PC-9 (cell line): ENCODE measurements at regions not wholly inside any gene's neighbourhood (a gene's known extent, or its start where the extent isn't known, plus 50 kb on each side); places are given as distances from the start of the nearest gene placed in this dataset.

Experiments
- BruUV-seq: library from RNA; stranded (reverse); fragments of 400-500 nt; replicated peaks from 2 replicates; lab custom pipeline; 2021; lab: Mats Ljungman, UMichigan
- CTCF ChIA-PET: fragments of 300-600 bp; sonication (Branson Sonifier 250); formaldehyde crosslinking; loops from one replicate; lab custom pipeline; 2022; ENCODE audit warnings: antibody characterized with exemption; lab: Charles Lee
- POLR2A ChIA-PET: fragments of 300-600 bp; sonication (Branson Sonifier 250); formaldehyde crosslinking; loops from one replicate; lab custom pipeline; 2022; ENCODE audit warnings: antibody characterized with exemption; ENCODE audit not compliant: unreplicated experiment; lab: Charles Lee
- DNase-seq, 2 experiments: peaks; one replicate each; pipeline versions ENCODE4 v3.0.0 to v3.0.0-alpha.2; 2015 to 2022; ENCODE audit warnings: mixed read lengths in 1 of 2
- H2AFZ ChIP-seq: fragments of 200-600 bp; sonication (generic); 2 replicates; pipeline ENCODE4 v1.8.1; 2017; ENCODE audit warnings: antibody characterized with exemption
- H3F3A ChIP-seq: fragments of 200-600 bp; sonication (generic); 2 replicates; pipeline ENCODE4 v1.8.1; 2017; ENCODE audit warnings: antibody characterized with exemption, mild to moderate bottlenecking, low read depth; ENCODE audit not compliant: insufficient read depth
- H3K27ac ChIP-seq: fragments of 200-600 bp; sonication (generic); 2 replicates; pipeline ENCODE4 v1.6.1; 2016; ENCODE audit warnings: mixed run types
- H3K27me3 ChIP-seq: fragments of 200-600 bp; sonication (generic); 2 replicates; pipeline ENCODE4 v1.6.1; 2016; ENCODE audit warnings: low read depth, mixed run types; ENCODE audit not compliant: insufficient read depth
- H3K36me3 ChIP-seq: fragments of 200-600 bp; sonication (generic); 2 replicates; pipeline ENCODE4 v1.6.1; 2016; ENCODE audit warnings: low read depth, mixed run types
- H3K4me1 ChIP-seq: fragments of 200-600 bp; sonication (generic); replicated peaks from 2 replicates; pipeline ENCODE4 v1.6.1; 2016; ENCODE audit warnings: mixed run types; ENCODE audit not compliant: insufficient read depth
- H3K4me2 ChIP-seq: fragments of 200-600 bp; sonication (generic); 2 replicates; pipeline ENCODE4 v1.6.1; 2017; ENCODE audit warnings: mixed run types
- H3K4me3 ChIP-seq: fragments of 200-600 bp; sonication (generic); 2 replicates; pipeline ENCODE4 v1.6.1; 2016; ENCODE audit warnings: mixed run types
- H3K79me2 ChIP-seq: fragments of 200-600 bp; sonication (generic); 2 replicates; pipeline ENCODE4 v1.6.1; 2017; ENCODE audit warnings: low read depth, mixed run types
- H3K9me2 ChIP-seq: fragments of 200-600 bp; sonication (generic); 2 replicates; pipeline ENCODE4 v1.8.1; 2017; ENCODE audit warnings: mild to moderate bottlenecking; ENCODE audit not compliant: insufficient read depth
- H3K9me3 ChIP-seq: fragments of 200-600 bp; sonication (generic); 2 replicates; pipeline ENCODE4 v1.8.1; 2016; ENCODE audit warnings: low read depth; ENCODE audit not compliant: insufficient read depth
- H4K20me1 ChIP-seq: fragments of 200-600 bp; sonication (generic); 2 replicates; pipeline ENCODE4 v1.8.1; 2017; ENCODE audit not compliant: insufficient read depth
- EZH2 ChIP-seq: fragments of 200-600 bp; sonication (generic); IDR thresholded peaks from 2 replicates; pipeline ENCODE4 v1.8.0; 2017; ENCODE audit warnings: antibody characterized with exemption, low read depth
- intact Hi-C: fragments of 100-400 bp; cut with micrococcal nuclease; formaldehyde crosslinking; loops from one replicate; pipeline ENCODE4 v1.10.0; 2022; ENCODE audit not compliant: unreplicated experiment
- TF ChIP-seq, protein P1 (sequence below): fragments of 200-600 bp; sonication (generic); conservative IDR thresholded peaks from 2 replicates; pipeline ENCODE4 v1.6.1; 2017; ENCODE audit warnings: mixed run types, antibody characterized with exemption, mild to moderate bottlenecking, moderate library complexity

DNA sequence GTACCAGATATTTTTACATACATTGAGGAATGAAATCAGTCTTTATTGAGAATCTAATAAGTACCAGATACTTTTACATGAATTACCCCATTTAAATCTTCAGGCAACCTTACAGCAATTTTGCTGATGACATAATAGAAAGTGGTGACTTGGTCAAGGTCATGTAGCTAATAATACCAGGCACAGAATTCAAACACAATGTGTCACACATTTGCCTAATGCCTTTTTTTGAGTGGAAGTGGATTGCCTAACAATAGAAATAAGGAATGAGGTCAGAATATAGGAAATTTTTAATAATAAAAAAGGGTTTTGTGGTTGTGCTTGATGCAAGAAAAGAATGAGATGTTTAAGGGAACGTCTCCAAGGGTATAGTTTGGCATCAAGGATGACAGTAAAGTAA lies 466.6 kb upstream of the IGFBP3 start:
- CTCF ChIA-PET: no interaction called here
- Histone ChIP-seq H3K4me2 (no peak overlapping the region), H3K4me1 (peaks cover 28% of the 10 kb centered on the region), H3K36me3 (no peaks in the 10 kb centered on the region), H2AFZ (no peak overlapping the region), H3K27ac (no peak overlapping the region), H4K20me1 (no peaks in the 10 kb centered on the region), H3K4me3 (no peak overlapping the region), H3K27me3 (no peaks in the 10 kb centered on the region), H3F3A (peaks cover 12% of the 10 kb centered on the region; the same call in 1 of the 2 replicates), H3K9me3 (no peaks in the 10 kb centered on the region), H3K79me2 (no peaks in the 10 kb centered on the region), H3K9me2 (no peaks in the 10 kb centered on the region)
- intact Hi-C loops: no loop called here
- DNase-seq: no peak
- TF ChIP-seq, protein P1, sequence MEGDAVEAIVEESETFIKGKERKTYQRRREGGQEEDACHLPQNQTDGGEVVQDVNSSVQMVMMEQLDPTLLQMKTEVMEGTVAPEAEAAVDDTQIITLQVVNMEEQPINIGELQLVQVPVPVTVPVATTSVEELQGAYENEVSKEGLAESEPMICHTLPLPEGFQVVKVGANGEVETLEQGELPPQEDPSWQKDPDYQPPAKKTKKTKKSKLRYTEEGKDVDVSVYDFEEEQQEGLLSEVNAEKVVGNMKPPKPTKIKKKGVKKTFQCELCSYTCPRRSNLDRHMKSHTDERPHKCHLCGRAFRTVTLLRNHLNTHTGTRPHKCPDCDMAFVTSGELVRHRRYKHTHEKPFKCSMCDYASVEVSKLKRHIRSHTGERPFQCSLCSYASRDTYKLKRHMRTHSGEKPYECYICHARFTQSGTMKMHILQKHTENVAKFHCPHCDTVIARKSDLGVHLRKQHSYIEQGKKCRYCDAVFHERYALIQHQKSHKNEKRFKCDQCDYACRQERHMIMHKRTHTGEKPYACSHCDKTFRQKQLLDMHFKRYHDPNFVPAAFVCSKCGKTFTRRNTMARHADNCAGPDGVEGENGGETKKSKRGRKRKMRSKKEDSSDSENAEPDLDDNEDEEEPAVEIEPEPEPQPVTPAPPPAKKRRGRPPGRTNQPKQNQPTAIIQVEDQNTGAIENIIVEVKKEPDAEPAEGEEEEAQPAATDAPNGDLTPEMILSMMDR: no peak
- TF ChIP-seq EZH2: no peak
- POLR2A ChIA-PET: no interaction called here
- BruUV-seq: no TSS peak

DNA sequence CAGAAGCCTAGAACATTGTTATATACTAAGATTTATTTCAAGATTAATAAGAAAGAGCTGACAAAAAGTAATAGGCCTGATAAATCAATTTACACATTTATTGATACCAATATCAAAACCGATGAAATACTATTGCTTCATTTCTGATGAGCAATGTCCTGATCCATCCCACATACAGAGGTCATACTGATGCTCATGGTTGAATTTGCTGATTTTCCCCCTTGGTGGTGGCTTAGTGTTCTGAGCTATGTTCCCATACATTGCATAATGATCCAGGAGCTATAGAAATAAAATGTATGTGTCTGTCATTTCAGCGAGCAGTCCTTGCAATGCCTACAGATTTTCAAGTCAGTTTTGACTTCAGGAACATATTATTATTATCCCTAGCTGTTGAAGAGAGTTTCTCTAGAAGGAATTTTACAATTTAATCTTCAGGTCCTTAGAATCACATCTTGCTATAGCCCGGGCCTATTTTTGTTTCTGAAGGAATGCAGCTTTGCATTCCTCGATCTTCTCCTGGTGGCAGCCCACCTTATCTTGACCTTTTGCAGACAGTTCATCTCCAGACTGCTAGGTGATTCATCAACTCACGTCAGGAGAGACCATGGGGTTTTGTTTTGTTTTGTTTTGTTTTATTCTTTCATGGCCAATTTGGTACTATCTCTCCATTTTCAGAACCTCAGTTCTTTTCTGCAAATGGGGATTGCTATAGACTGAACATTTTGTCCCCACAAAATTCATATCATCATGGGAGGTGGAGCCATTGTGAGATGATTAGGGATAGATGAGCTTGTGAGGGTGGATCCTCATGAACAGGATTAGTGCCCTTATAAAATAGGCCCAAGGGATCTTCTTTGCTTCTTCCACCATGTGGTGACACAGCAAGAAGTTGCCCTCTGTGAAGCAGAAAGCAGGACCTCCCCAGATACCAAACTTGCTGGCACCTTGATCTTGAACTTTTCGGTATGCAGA lies 465.6 kb upstream of the IGFBP3 start:
- H3K4me1 ChIP-seq: peaks cover 28% of the 10 kb centered on the region
- H3K36me3 ChIP-seq: no peaks in the 10 kb centered on the region
- no peaks in the 10 kb centered on the region for H3K9me3 ChIP-seq
- no TSS peak for BruUV-seq
- no peak for TF ChIP-seq EZH2
- TF ChIP-seq, protein P1: no peak
- intact Hi-C loops: no loop called here
- H3K79me2 ChIP-seq: no peaks in the 10 kb centered on the region
- no peak overlapping the region for H3K4me2 ChIP-seq
- ChIA-PET POLR2A (no interaction called here), CTCF (no interaction called here)
- no peaks in the 10 kb centered on the region for H3K9me2 ChIP-seq
- DNase-seq: no peak
- H4K20me1 ChIP-seq: no peaks in the 10 kb centered on the region
- H2AFZ ChIP-seq: no peak overlapping the region
- H3K27me3 ChIP-seq: no peaks in the 10 kb centered on the region
- H3K4me3 ChIP-seq: no peak overlapping the region
- no peak overlapping the region for H3K27ac ChIP-seq
- H3F3A ChIP-seq: peaks cover 12% of the 10 kb centered on the region; the same call in 1 of the 2 replicates

DNA sequence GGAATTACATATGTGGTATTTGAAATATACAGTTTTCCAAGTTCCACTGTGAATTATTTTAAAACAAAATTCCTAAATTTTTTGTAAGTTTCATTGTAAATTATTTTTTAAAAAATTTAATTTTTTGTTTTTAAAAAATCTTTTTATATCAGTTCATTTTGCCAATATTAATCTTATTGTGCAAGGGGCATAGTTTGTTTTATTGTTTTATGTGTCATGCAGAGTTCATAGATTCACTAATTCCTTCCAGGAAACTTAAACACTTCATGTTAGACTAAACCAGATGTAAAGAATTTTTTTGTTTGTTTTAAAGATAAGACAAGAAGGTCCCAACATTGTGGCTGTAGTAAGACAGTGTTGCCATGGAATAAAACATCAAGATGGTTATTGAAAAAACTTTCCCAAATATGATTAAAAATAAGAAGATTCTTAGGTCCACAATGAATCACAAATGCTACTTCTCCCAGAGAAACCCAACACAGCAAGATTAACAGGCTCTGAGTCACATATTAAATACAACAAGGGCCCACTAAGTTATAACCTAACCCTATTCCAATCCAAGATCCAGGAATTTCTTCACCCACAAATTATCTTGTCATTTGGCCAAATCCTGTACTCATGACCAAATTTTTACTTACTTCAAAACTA lies 464.7 kb upstream of the IGFBP3 start:
- CTCF ChIA-PET: no interaction called here
- no TSS peak for BruUV-seq
- Histone ChIP-seq H3F3A (peaks cover 12% of the 10 kb centered on the region; the same call in 1 of the 2 replicates), H3K9me2 (no peaks in the 10 kb centered on the region), H3K4me3 (no peak overlapping the region), H2AFZ (no peak overlapping the region), H3K27me3 (no peaks in the 10 kb centered on the region), H3K27ac (no peak overlapping the region), H3K36me3 (no peaks in the 10 kb centered on the region), H3K4me2 (no peak overlapping the region), H3K4me1 (peaks cover 28% of the 10 kb centered on the region), H3K9me3 (no peaks in the 10 kb centered on the region), H3K79me2 (no peaks in the 10 kb centered on the region), H4K20me1 (no peaks in the 10 kb centered on the region)
- DNase-seq: peak in 1 of 2 experiments; percentile 88
- TF ChIP-seq, protein P1: no peak
- no peak for TF ChIP-seq EZH2
- intact Hi-C loops: no loop called here
- POLR2A ChIA-PET: no interaction called here
